Natural killer cell (primary cell): ENCODE measurements at regions not wholly inside any gene's neighbourhood (a gene's known extent, or its start where the extent isn't known, plus 50 kb on each side); places are given as distances from the start of the nearest gene placed in this dataset.

Source experiments
- ATAC-seq, 3 donors: fragments of 150-1000 bp in 2 of 3; fragments of 200-7000 bp in 1 of 3; cut with Tn5 transposase; 1 replicate in 1 of 3; 2 replicates in 2 of 3; pipeline ENCODE4 v1.10.0; 2021; ENCODE audit warnings: mild to moderate bottlenecking in 2 of 3, moderate library complexity in 2 of 3
- DNase-seq, 2 donors: peaks; one replicate each; pipeline versions ENCODE4 v3.0.0 to v3.0.0-alpha.2; 2013 to 2021; ENCODE audit warnings: mixed read lengths in 1 of 2
- H3K27ac ChIP-seq: one replicate; pipeline ENCODE4 v1.5.1; 2013; ENCODE audit warnings: mild to moderate bottlenecking, low read length
- H3K27me3 ChIP-seq: one replicate; pipeline ENCODE4 v1.6.1; 2013; ENCODE audit warnings: low read length; ENCODE audit not compliant: control insufficient read depth, insufficient read depth
- H3K36me3 ChIP-seq: one replicate; pipeline ENCODE4 v1.6.1; 2013; ENCODE audit warnings: low read length; ENCODE audit not compliant: control insufficient read depth, insufficient read depth
- H3K4me1 ChIP-seq: one replicate; pipeline ENCODE4 v1.6.1; 2013; ENCODE audit warnings: low read length; ENCODE audit not compliant: control insufficient read depth, insufficient read depth
- H3K4me3 ChIP-seq: one replicate; pipeline ENCODE4 v1.5.1; 2013; ENCODE audit warnings: low read length
- H3K9me3 ChIP-seq: one replicate; pipeline ENCODE4 v1.6.1; 2013; ENCODE audit warnings: low read length; ENCODE audit not compliant: control insufficient read depth, insufficient read depth
- H3K27ac Mint-ChIP-seq, 2 donors: one replicate each; pipeline ENCODE4 v1.8.0; 2022; ENCODE audit warnings: mild to moderate bottlenecking in 2 of 2, mixed read lengths in 2 of 2, moderate library complexity in 1 of 2
- H3K27me3 Mint-ChIP-seq, 2 donors: one replicate each; pipeline ENCODE4 v1.8.0; 2022; ENCODE audit warnings: low read depth in 2 of 2, mixed read lengths in 2 of 2
- H3K36me3 Mint-ChIP-seq: one replicate; pipeline ENCODE4 v1.8.0; 2022; ENCODE audit warnings: mixed read lengths
- H3K4me1 Mint-ChIP-seq, 2 donors: one replicate each; pipeline ENCODE4 v1.8.0; 2022; ENCODE audit warnings: mixed read lengths in 2 of 2
- H3K4me3 Mint-ChIP-seq: one replicate; pipeline ENCODE4 v1.8.0; 2022; ENCODE audit warnings: mild to moderate bottlenecking, moderate library complexity, mixed read lengths
- H3K9me3 Mint-ChIP-seq, 2 donors: one replicate each; pipeline ENCODE4 v1.8.0; 2022; ENCODE audit warnings: mixed read lengths in 2 of 2
- CTCF ChIP-seq: fragments of 200-600 bp; IDR thresholded peaks from one replicate; pipeline ENCODE4 v1.8.0; 2022; ENCODE audit warnings: antibody characterized with exemption
- WGBS: methylation state at CpG from one replicate; pipeline ENCODE4 v1.1.7; 2013; ENCODE audit warnings: missing lambda C conversion rate; ENCODE audit not compliant: insufficient coverage; 5-methylcytosine and 5-hydroxymethylcytosine counted together
- intact Hi-C: fragments of 100-400 bp; cut with micrococcal nuclease; formaldehyde crosslinking; loops from one replicate; pipeline ENCODE4 v1.14.2; 2022

DNA sequence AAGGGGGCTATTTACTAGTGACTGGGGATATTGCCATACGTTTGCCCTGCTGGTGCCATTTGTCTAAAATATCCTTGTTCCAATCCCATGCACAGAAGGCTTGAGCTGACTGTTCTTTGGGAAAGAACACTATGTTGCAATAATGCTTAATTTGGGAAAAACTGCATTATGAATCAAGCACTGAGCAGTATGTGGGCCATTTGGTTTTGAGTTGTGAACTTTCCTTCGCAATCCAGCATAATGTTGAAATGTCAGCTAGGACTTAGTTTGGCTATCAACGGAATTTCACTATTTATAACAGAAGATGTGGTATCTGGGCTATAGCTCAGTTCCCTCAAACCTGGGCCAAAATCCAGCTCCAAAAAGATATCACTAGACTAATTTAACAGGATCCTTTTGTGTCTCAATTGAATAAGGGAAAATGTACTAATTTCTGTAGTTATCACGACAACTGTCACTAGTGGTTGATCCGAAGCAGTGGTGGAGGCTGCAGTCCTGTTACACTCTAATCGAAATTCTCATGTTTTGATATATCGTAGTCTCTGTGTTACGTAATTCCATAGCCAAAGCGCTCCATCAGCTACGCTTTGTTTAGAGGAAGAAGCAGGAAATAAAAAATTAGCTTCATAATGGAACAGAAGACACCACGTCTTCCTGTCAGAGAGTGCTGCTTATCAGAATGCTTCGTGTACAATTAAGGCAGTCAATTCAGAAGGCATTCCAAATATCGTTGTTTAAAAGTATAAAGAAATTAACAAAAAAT, 686.8 kb upstream of the SALL3 start:
- no peaks in the 10 kb centered on the region for H3K27me3 ChIP-seq
- no peak overlapping the region for H3K27ac ChIP-seq
- TF ChIP-seq CTCF, result no peak
- Mint-ChIP-seq H3K4me3 (no peak overlapping the region), H3K27ac (no peak overlapping the region), H3K36me3 (no peaks in the 10 kb centered on the region), H3K9me3 (no peaks in the 10 kb centered on the region), H3K27me3 (no peaks in the 10 kb centered on the region), H3K4me1 (no peaks in the 10 kb centered on the region)
- no peaks in the 10 kb centered on the region for H3K4me1 ChIP-seq
- H3K9me3 ChIP-seq, result no peaks in the 10 kb centered on the region
- no peaks in the 10 kb centered on the region for H3K36me3 ChIP-seq
- no peak for ATAC-seq
- DNase-seq, result no peak
- intact Hi-C loops, result no loop called here
- no peak overlapping the region for H3K4me3 ChIP-seq
- 81% methylated on average over 13 of the region's 13 CpGs for WGBS

- intact Hi-C loops, result no loop called here
- Histone ChIP-seq H3K9me3 (no peaks in the 10 kb centered on the region), H3K27me3 (no peaks in the 10 kb centered on the region), H3K36me3 (no peaks in the 10 kb centered on the region), H3K4me3 (no peak overlapping the region), H3K27ac (no peak overlapping the region), H3K4me1 (no peaks in the 10 kb centered on the region)
- Mint-ChIP-seq H3K27ac (no peak overlapping the region), H3K4me1 (no peaks in the 10 kb centered on the region), H3K9me3 (no peaks in the 10 kb centered on the region), H3K36me3 (no peaks in the 10 kb centered on the region), H3K4me3 (no peak overlapping the region), H3K27me3 (no peaks in the 10 kb centered on the region)
- no peak for ATAC-seq
- DNase-seq, result no peak
- TF ChIP-seq CTCF, result no peak
- WGBS, result 76% methylated on average over 16 of the region's 16 CpGs
Measured at GRCh38 chr18:78293540-78293939, 686.1 kb upstream of the SALL3 start.

DNA sequence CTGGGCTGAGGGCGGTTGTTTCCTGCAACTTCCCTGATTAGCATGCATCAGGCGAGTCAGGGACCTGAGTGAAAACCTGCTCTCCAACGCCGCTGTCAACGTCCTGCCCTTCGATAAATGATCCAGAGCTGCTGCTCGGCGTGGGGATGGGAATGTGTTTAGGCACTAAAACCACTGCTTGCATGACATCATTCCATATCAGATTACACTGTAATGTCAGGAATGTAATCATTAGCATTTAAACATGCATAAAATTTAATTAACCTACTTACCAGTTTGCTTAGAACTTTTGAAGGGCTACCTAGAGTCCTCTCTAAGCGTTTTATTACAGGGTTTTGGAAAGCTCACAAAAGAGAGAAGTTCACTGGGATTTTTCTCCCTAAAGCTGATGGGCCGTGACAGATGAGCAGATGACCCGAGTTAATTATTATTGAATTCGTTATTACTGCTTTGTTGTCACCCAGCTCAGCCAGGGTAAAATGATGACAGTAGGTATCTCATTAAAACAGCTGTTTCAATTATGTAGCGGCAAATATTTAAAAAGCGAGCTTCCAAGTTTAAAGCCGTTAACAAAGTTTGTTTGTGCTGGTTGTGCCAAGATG, 685.6 kb upstream of the SALL3 start:
- DNase-seq (no peak), ATAC-seq (no peak)
- Histone ChIP-seq H3K36me3 (no peaks in the 10 kb centered on the region), H3K9me3 (no peaks in the 10 kb centered on the region), H3K4me1 (no peaks in the 10 kb centered on the region), H3K4me3 (no peak overlapping the region), H3K27me3 (no peaks in the 10 kb centered on the region), H3K27ac (no peak overlapping the region)
- Mint-ChIP-seq H3K27me3 (no peaks in the 10 kb centered on the region), H3K4me1 (no peaks in the 10 kb centered on the region), H3K9me3 (no peaks in the 10 kb centered on the region), H3K36me3 (no peaks in the 10 kb centered on the region), H3K27ac (no peak overlapping the region), H3K4me3 (no peak overlapping the region)
- no peak for TF ChIP-seq CTCF
- 75% methylated on average over 13 of the region's 15 CpGs for WGBS
- intact Hi-C loops, result no loop called here

- no peak for TF ChIP-seq CTCF
- DNase-seq (no peak), ATAC-seq (no peak)
- H3K4me1 Mint-ChIP-seq, result no peaks in the 10 kb centered on the region
- H3K27me3 Mint-ChIP-seq, result peaks cover 0 to 2% of the 10 kb centered on the region in 2 donors
- H3K27ac Mint-ChIP-seq, result no peak overlapping the region
- H3K27ac ChIP-seq, result no peak overlapping the region
- H3K4me1 ChIP-seq, result no peaks in the 10 kb centered on the region
- intact Hi-C loops, result no loop called here
- no peaks in the 10 kb centered on the region for H3K9me3 Mint-ChIP-seq
- no peaks in the 10 kb centered on the region for H3K9me3 ChIP-seq
- H3K36me3 ChIP-seq, result no peaks in the 10 kb centered on the region
- H3K4me3 ChIP-seq, result no peak overlapping the region
- no peaks in the 10 kb centered on the region for H3K36me3 Mint-ChIP-seq
- no peak overlapping the region for H3K4me3 Mint-ChIP-seq
- WGBS, result 84% methylated on average over 8 of the region's 8 CpGs
- H3K27me3 ChIP-seq, result no peaks in the 10 kb centered on the region
Measured at GRCh38 chr18:78295262-78295661, 684.4 kb upstream of the SALL3 start.
